ENCODE measurements at regions not wholly inside any gene's neighbourhood (a gene's known extent, or its start where the extent isn't known, plus 50 kb on each side); places are given as distances from the start of the nearest gene placed in this dataset.

DNA sequence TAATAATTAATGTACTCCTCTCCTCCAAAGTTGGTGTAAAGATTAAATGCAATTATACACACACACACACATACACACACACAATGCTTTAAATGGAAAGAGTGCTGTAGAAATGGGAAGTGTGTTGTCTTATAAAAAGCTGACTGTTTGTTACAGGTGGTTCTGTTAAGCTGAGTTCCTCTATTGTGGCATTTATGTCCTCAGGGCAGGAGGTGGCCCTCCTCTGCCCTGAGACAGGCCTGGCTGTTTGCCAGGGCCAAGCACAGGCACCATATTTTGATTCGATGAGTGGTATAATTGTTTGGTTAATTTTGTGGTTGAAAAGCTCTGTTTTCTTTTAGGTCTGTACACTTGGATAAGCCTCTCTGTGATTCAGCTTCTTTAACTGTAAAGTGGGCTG, 573.9 kb downstream of the KIF4B start:
- no peak for DNase-seq
- no peaks in the 10 kb centered on the region for H3K36me3 ChIP-seq
- H3K27ac ChIP-seq: no peak overlapping the region
- in situ Hi-C loops (cut with MboI; ENCODE audit: low sequenced_read_pairs in 4 of 4): no loop called here
- intact Hi-C loops (cut with DNase I; ENCODE audit: low total_unique reads): no loop called here
- H3K27me3 ChIP-seq: no peaks in the 10 kb centered on the region
- ATAC-seq: no peak
- no peaks in the 10 kb centered on the region for H3K9me3 ChIP-seq
- H3K4me3 ChIP-seq: no peak overlapping the region
- no peaks in the 10 kb centered on the region for H3K4me1 ChIP-seq
- no peak for TF ChIP-seq POLR2A (IDR thresholded peaks at IDR 0.05)
- TF ChIP-seq, protein P1, sequence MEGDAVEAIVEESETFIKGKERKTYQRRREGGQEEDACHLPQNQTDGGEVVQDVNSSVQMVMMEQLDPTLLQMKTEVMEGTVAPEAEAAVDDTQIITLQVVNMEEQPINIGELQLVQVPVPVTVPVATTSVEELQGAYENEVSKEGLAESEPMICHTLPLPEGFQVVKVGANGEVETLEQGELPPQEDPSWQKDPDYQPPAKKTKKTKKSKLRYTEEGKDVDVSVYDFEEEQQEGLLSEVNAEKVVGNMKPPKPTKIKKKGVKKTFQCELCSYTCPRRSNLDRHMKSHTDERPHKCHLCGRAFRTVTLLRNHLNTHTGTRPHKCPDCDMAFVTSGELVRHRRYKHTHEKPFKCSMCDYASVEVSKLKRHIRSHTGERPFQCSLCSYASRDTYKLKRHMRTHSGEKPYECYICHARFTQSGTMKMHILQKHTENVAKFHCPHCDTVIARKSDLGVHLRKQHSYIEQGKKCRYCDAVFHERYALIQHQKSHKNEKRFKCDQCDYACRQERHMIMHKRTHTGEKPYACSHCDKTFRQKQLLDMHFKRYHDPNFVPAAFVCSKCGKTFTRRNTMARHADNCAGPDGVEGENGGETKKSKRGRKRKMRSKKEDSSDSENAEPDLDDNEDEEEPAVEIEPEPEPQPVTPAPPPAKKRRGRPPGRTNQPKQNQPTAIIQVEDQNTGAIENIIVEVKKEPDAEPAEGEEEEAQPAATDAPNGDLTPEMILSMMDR (IDR thresholded peaks at IDR 0.05 in 4 of 5, conservative IDR thresholded peaks at IDR 0.05 in 1 of 5): no peak

DNA sequence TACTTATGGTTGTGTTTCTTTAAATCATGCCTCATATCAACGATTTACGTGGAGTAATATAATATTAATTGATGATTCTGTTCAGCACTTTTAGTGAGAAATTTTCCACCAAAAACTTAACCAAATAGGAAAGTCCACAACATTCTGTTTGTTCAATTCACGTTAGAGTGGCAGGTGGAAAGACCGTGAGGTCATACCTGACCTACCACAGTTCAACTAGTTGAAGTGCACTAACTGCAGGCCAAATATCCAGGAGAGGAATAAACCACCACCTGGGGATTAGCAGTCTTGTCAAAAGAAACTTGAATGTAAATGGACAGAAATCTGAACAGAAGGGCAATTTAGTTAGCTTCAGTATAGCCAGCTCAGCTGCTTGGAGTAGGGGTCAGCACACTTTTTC, 577.7 kb downstream of the KIF4B start:
- H3K4me3 ChIP-seq: no peak overlapping the region
- ATAC-seq: no peak
- H3K36me3 ChIP-seq: no peaks in the 10 kb centered on the region
- in situ Hi-C loops (cut with MboI; ENCODE audit: low sequenced_read_pairs in 4 of 4): no loop called here
- DNase-seq: no peak
- H3K27ac ChIP-seq: no peak overlapping the region
- H3K27me3 ChIP-seq: no peaks in the 10 kb centered on the region
- intact Hi-C loops (cut with DNase I; ENCODE audit: low total_unique reads): no loop called here
- no peak for TF ChIP-seq POLR2A (IDR thresholded peaks at IDR 0.05)
- TF ChIP-seq, protein P1 (IDR thresholded peaks at IDR 0.05 in 4 of 5, conservative IDR thresholded peaks at IDR 0.05 in 1 of 5): no peak
- H3K9me3 ChIP-seq: no peaks in the 10 kb centered on the region
- no peaks in the 10 kb centered on the region for H3K4me1 ChIP-seq

DNA sequence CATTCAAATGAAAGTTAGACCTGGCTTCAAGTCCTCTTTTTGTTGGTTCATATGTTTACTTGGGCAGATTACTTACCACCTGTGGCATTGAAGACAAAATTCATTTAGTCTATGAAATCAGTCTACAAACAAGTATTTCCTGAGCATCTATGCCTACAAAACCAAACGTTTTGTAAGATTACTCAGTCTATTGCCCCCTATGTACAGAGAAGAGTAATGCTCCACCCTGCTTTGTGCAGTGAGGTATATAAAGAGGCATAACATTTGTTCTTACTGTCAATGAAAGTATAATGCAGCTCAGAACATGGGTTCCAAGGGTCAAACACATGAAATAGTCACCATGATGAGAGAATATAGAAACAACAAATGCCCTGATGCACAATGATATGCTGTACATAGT, 580.7 kb downstream of the KIF4B start:
- no peak overlapping the region for H3K27ac ChIP-seq
- no peak for TF ChIP-seq POLR2A (IDR thresholded peaks at IDR 0.05)
- TF ChIP-seq, protein P1 (IDR thresholded peaks at IDR 0.05 in 4 of 5, conservative IDR thresholded peaks at IDR 0.05 in 1 of 5): no peak
- no peaks in the 10 kb centered on the region for H3K27me3 ChIP-seq
- in situ Hi-C loops (cut with MboI; ENCODE audit: low sequenced_read_pairs in 4 of 4) (no loop called here), intact Hi-C loops (cut with DNase I; ENCODE audit: low total_unique reads) (no loop called here)
- ATAC-seq (no peak), DNase-seq (no peak)
- H3K4me1 ChIP-seq: no peaks in the 10 kb centered on the region
- no peaks in the 10 kb centered on the region for H3K36me3 ChIP-seq
- H3K9me3 ChIP-seq: no peaks in the 10 kb centered on the region
- H3K4me3 ChIP-seq: no peak overlapping the region

DNA sequence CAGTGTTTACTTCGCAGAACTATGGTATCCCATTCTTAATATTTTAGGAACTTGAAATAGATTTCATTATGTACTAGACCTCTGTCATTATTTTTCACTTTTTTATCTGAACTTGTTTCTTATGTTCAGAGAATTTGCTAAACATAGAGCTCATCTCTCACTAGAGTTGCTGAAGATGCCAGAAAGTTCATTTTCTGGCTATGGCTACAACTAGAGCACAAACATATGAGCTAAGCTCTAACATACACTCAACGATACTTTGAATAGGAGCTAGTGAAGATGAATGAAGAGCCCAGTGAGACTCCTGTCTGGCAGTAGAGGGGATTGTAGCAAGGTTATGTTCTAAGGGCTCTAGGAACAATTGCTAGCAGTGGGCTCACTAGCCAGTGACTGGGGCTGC, 582.2 kb downstream of the KIF4B start:
- no peaks in the 10 kb centered on the region for H3K4me1 ChIP-seq
- no peak overlapping the region for H3K27ac ChIP-seq
- ATAC-seq: no peak
- no peak for DNase-seq
- H3K9me3 ChIP-seq: no peaks in the 10 kb centered on the region
- TF ChIP-seq, protein P1 (IDR thresholded peaks at IDR 0.05 in 4 of 5, conservative IDR thresholded peaks at IDR 0.05 in 1 of 5): no peak
- no peak for TF ChIP-seq POLR2A (IDR thresholded peaks at IDR 0.05)
- in situ Hi-C loops (cut with MboI; ENCODE audit: low sequenced_read_pairs in 4 of 4) (no loop called here), intact Hi-C loops (cut with DNase I; ENCODE audit: low total_unique reads) (no loop called here)
- no peaks in the 10 kb centered on the region for H3K27me3 ChIP-seq
- no peak overlapping the region for H3K4me3 ChIP-seq
- no peaks in the 10 kb centered on the region for H3K36me3 ChIP-seq

DNA sequence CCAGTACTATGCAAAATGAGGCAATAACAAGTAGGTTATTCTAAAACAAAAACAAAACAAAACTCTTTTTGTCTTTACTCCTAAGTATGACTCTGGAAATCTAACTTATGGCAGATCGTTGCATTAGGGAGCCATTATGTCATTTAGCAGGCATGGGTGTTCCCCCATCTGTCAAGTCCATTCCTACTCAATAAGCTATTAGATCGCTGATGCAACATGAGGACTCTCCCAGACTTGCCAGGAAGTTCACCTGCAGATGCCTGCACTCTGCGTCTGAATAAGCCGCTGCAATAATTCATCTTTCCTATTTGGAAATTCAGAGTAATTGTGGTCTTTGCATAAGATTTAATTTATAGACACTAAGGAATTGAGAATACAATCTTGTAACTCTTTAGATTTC, 585.0 kb downstream of the KIF4B start:
- no peak for DNase-seq

More for the DNA sequence above, 585.0 kb downstream of the KIF4B start:
- Histone ChIP-seq H3K27me3 (no peaks in the 10 kb centered on the region), H3K9me3 (no peaks in the 10 kb centered on the region), H3K36me3 (no peaks in the 10 kb centered on the region), H3K4me1 (no peaks in the 10 kb centered on the region), H3K4me3 (no peak overlapping the region), H3K27ac (no peak overlapping the region)
- intact Hi-C loops (cut with DNase I; ENCODE audit: low total_unique reads): no loop called here
- in situ Hi-C loops (cut with MboI; ENCODE audit: low sequenced_read_pairs in 4 of 4): no loop called here
- TF ChIP-seq, protein P1 (IDR thresholded peaks at IDR 0.05 in 4 of 5, conservative IDR thresholded peaks at IDR 0.05 in 1 of 5): no peak
- TF ChIP-seq POLR2A (IDR thresholded peaks at IDR 0.05): no peak
- no peak for ATAC-seq

Measured in gastrocnemius medialis (tissue), 4 donors.